ENCODE measurements at regions not wholly inside any gene's neighbourhood (a gene's known extent, or its start where the extent isn't known, plus 50 kb on each side); places are given as distances from the start of the nearest gene placed in this dataset.

GRCh38 chr14:71538938-71539649 lies 393.1 kb upstream of the RGS6 start:
- Mint-ChIP-seq H3K9me3 (peaks cover 1 to 6% (median 2%) of the 10 kb centered on the region in 3 donors), H3K4me3 (no peak overlapping the region), H3K36me3 (peaks cover 5% of the 10 kb centered on the region), H3K27me3 (no peaks in the 10 kb centered on the region), H3K27ac (peak overlapping the region; percentile 27 to 62 (median 59)), H3K4me1 (peaks cover 22 to 38% (median 37%) of the 10 kb centered on the region in 3 donors)

GRCh38 chr14:71539650-71540285 lies 392.5 kb upstream of the RGS6 start:
- peak overlapping the region; percentile 36 to 76 (median 59) for H3K27ac Mint-ChIP-seq
- no peaks in the 10 kb centered on the region for H3K27me3 Mint-ChIP-seq
- H3K9me3 Mint-ChIP-seq = peaks cover 0 to 6% (median 2%) of the 10 kb centered on the region in 3 donors
- peaks cover 7% of the 10 kb centered on the region for H3K36me3 Mint-ChIP-seq
- H3K4me1 Mint-ChIP-seq = peaks cover 22 to 38% (median 35%) of the 10 kb centered on the region in 3 donors
- peak overlapping the region in 1 of 4 donors; percentile 44 for H3K4me3 Mint-ChIP-seq

GRCh38 chr14:71541271-71541670 lies 391.0 kb upstream of the RGS6 start:
- Mint-ChIP-seq H3K9me3 (peaks cover 0 to 6% (median 2%) of the 10 kb centered on the region in 3 donors), H3K27ac (peak overlapping the region in 1 of 3 donors; percentile 43)

GRCh38 chr14:71541973-71542690 lies 390.1 kb upstream of the RGS6 start:
- H3K27me3 Mint-ChIP-seq = no peaks in the 10 kb centered on the region

More at GRCh38 chr14:71541271-71541670, 391.0 kb upstream of the RGS6 start:
- H3K4me1 Mint-ChIP-seq = peaks cover 20 to 35% (median 33%) of the 10 kb centered on the region in 3 donors
- no peaks in the 10 kb centered on the region for H3K27me3 Mint-ChIP-seq
- no peak overlapping the region for H3K4me3 Mint-ChIP-seq
- H3K36me3 Mint-ChIP-seq = peaks cover 7% of the 10 kb centered on the region

GRCh38 chr14:71549421-71550050 lies 382.7 kb upstream of the RGS6 start:
- H3K4me1 Mint-ChIP-seq = peaks cover 24 to 33% (median 27%) of the 10 kb centered on the region in 3 donors
- H3K36me3 Mint-ChIP-seq = peaks cover 11% of the 10 kb centered on the region
- H3K27me3 Mint-ChIP-seq = no peaks in the 10 kb centered on the region
- no peak overlapping the region for H3K27ac Mint-ChIP-seq
- H3K4me3 Mint-ChIP-seq = no peak overlapping the region
- no peaks in the 10 kb centered on the region for H3K9me3 Mint-ChIP-seq

More at GRCh38 chr14:71541973-71542690, 390.1 kb upstream of the RGS6 start:
- H3K9me3 Mint-ChIP-seq = peaks cover 0 to 6% (median 2%) of the 10 kb centered on the region in 3 donors
- peaks cover 20 to 31% (median 29%) of the 10 kb centered on the region in 3 donors for H3K4me1 Mint-ChIP-seq
- no peak overlapping the region for H3K4me3 Mint-ChIP-seq
- H3K27ac Mint-ChIP-seq = peak overlapping the region in 2 of 3 donors; percentile 78 to 90
- H3K36me3 Mint-ChIP-seq = peaks cover 7% of the 10 kb centered on the region

- Mint-ChIP-seq H3K27ac (peak overlapping the region in 1 of 3 donors; percentile 32), H3K4me1 (peaks cover 30 to 35% (median 34%) of the 10 kb centered on the region in 3 donors), H3K4me3 (peak overlapping the region in 1 of 4 donors; percentile 27)
Observed at GRCh38 chr14:71550367-71550766, 381.9 kb upstream of the RGS6 start.

GRCh38 chr14:71551291-71551950 lies 380.8 kb upstream of the RGS6 start:
- Mint-ChIP-seq H3K4me3 (peak overlapping the region in 1 of 4 donors; percentile 29), H3K27ac (peak overlapping the region in 1 of 3 donors; percentile 13), H3K27me3 (no peaks in the 10 kb centered on the region), H3K9me3 (no peaks in the 10 kb centered on the region), H3K36me3 (peaks cover 11% of the 10 kb centered on the region), H3K4me1 (peaks cover 38 to 44% (median 39%) of the 10 kb centered on the region in 3 donors)

More at GRCh38 chr14:71550367-71550766, 381.9 kb upstream of the RGS6 start:
- Mint-ChIP-seq H3K27me3 (no peaks in the 10 kb centered on the region), H3K36me3 (peaks cover 11% of the 10 kb centered on the region), H3K9me3 (no peaks in the 10 kb centered on the region)

- Mint-ChIP-seq H3K36me3 (peaks cover 11% of the 10 kb centered on the region), H3K27me3 (no peaks in the 10 kb centered on the region), H3K9me3 (no peaks in the 10 kb centered on the region), H3K27ac (peak overlapping the region in 1 of 3 donors; percentile 89), H3K4me3 (no peak overlapping the region), H3K4me1 (peaks cover 47 to 49% (median 48%) of the 10 kb centered on the region in 3 donors)
Observed at GRCh38 chr14:71552809-71553208, 379.4 kb upstream of the RGS6 start.

- peak overlapping the region in 2 of 4 donors; percentile 54 to 61 for H3K4me3 Mint-ChIP-seq
- peaks cover 51 to 55% (median 52%) of the 10 kb centered on the region in 3 donors for H3K4me1 Mint-ChIP-seq
- H3K9me3 Mint-ChIP-seq = no peaks in the 10 kb centered on the region
- peak overlapping the region in 1 of 3 donors; percentile 93 for H3K27ac Mint-ChIP-seq
- H3K27me3 Mint-ChIP-seq = no peaks in the 10 kb centered on the region
- H3K36me3 Mint-ChIP-seq = peaks cover 11% of the 10 kb centered on the region
Observed at GRCh38 chr14:71553779-71554178, 378.4 kb upstream of the RGS6 start.

GRCh38 chr14:71554323-71554722 lies 377.9 kb upstream of the RGS6 start:
- Mint-ChIP-seq H3K4me1 (peaks cover 51 to 55% (median 52%) of the 10 kb centered on the region in 3 donors), H3K36me3 (peaks cover 11% of the 10 kb centered on the region), H3K27me3 (no peaks in the 10 kb centered on the region), H3K9me3 (no peaks in the 10 kb centered on the region), H3K27ac (peak overlapping the region; percentile 80 to 93 (median 85)), H3K4me3 (peak overlapping the region in 2 of 4 donors; percentile 67 to 79)

- H3K27ac Mint-ChIP-seq = peak overlapping the region; percentile 80 to 96 (median 93)
- peaks cover 11% of the 10 kb centered on the region for H3K36me3 Mint-ChIP-seq
- H3K27me3 Mint-ChIP-seq = no peaks in the 10 kb centered on the region
- peak overlapping the region; percentile 62 to 85 (median 76) for H3K4me3 Mint-ChIP-seq
- H3K9me3 Mint-ChIP-seq = no peaks in the 10 kb centered on the region
- H3K4me1 Mint-ChIP-seq = peaks cover 51 to 52% (median 52%) of the 10 kb centered on the region in 3 donors
Observed at GRCh38 chr14:71554959-71555612, 377.1 kb upstream of the RGS6 start.

GRCh38 chr14:71555654-71556559 lies 376.3 kb upstream of the RGS6 start:
- Mint-ChIP-seq H3K36me3 (peaks cover 7% of the 10 kb centered on the region), H3K27ac (peak overlapping the region; percentile 80 to 96 (median 93)), H3K27me3 (no peaks in the 10 kb centered on the region), H3K9me3 (no peaks in the 10 kb centered on the region), H3K4me1 (peaks cover 49 to 52% (median 49%) of the 10 kb centered on the region in 3 donors), H3K4me3 (peak overlapping the region; percentile 62 to 85 (median 76))

- Mint-ChIP-seq H3K36me3 (peaks cover 7% of the 10 kb centered on the region), H3K4me3 (peak overlapping the region in 3 of 4 donors; percentile 30 to 78 (median 37)), H3K4me1 (peaks cover 43 to 50% (median 45%) of the 10 kb centered on the region in 3 donors), H3K27me3 (no peaks in the 10 kb centered on the region), H3K9me3 (no peaks in the 10 kb centered on the region), H3K27ac (peak overlapping the region; percentile 74 to 96 (median 80))
Observed at GRCh38 chr14:71556730-71557129, 375.5 kb upstream of the RGS6 start.

Measured in IgD-negative memory B cell (primary cell).